ENCODE measurements at regions not wholly inside any gene's neighbourhood (a gene's known extent, or its start where the extent isn't known, plus 50 kb on each side); places are given as distances from the start of the nearest gene placed in this dataset.

GRCh38 chr18:38456253-38456652 lies 890.7 kb upstream of the CELF4 start:
- H3K9me2 ChIP-seq (replicated peaks; ENCODE audit: insufficient read depth, low read length) = no peaks in the 10 kb centered on the region
- H3K4me3 ChIP-seq (ENCODE audit: insufficient read depth, low read length, poor library complexity, severe bottlenecking) = no peak overlapping the region
- H2AFZ ChIP-seq (ENCODE audit: low read depth, low read length, severe bottlenecking) = no peak overlapping the region
- H3F3A ChIP-seq (ENCODE audit: insufficient read depth) = no peaks in the 10 kb centered on the region
- H3K9ac ChIP-seq (ENCODE audit: low read length) = no peak overlapping the region
- H3K27me3 ChIP-seq (ENCODE audit: low read length) = no peaks in the 10 kb centered on the region
- H3K27ac ChIP-seq (ENCODE audit: low read depth, low read length) = no peak overlapping the region
- no peak overlapping the region for H3K4me2 ChIP-seq (ENCODE audit: low read depth, low read length, poor library complexity, severe bottlenecking)
- H3K36me3 ChIP-seq (ENCODE audit: low read length) = no peaks in the 10 kb centered on the region
- no peaks in the 10 kb centered on the region for H3K79me2 ChIP-seq (ENCODE audit: insufficient read depth, low read length)
- no peaks in the 10 kb centered on the region for H3K9me3 ChIP-seq (ENCODE audit: insufficient read depth, low read length)
- H4K20me1 ChIP-seq (ENCODE audit: low read depth, low read length) = no peaks in the 10 kb centered on the region
- TF ChIP-seq EZH2phosphoT487 (conservative IDR thresholded peaks at IDR 0.05; ENCODE audit: low read length) (no peak), CTCF (IDR thresholded peaks at IDR 0.05; ENCODE audit: insufficient read depth, low read length, poor library complexity, severe bottlenecking) (no peak)

GRCh38 chr18:38454764-38455469 lies 889.3 kb upstream of the CELF4 start:
- no peaks in the 10 kb centered on the region for H4K20me1 ChIP-seq (ENCODE audit: low read depth, low read length)
- no peaks in the 10 kb centered on the region for H3K27me3 ChIP-seq (ENCODE audit: low read length)
- no peak overlapping the region for H2AFZ ChIP-seq (ENCODE audit: low read depth, low read length, severe bottlenecking)
- no peaks in the 10 kb centered on the region for H3K79me2 ChIP-seq (ENCODE audit: insufficient read depth, low read length)
- H3K4me3 ChIP-seq (ENCODE audit: insufficient read depth, low read length, poor library complexity, severe bottlenecking) = no peak overlapping the region
- TF ChIP-seq EZH2phosphoT487 (conservative IDR thresholded peaks at IDR 0.05; ENCODE audit: low read length) (no peak), CTCF (IDR thresholded peaks at IDR 0.05; ENCODE audit: insufficient read depth, low read length, poor library complexity, severe bottlenecking) (no peak)
- no peaks in the 10 kb centered on the region for H3K9me2 ChIP-seq (replicated peaks; ENCODE audit: insufficient read depth, low read length)
- no peak overlapping the region for H3K4me2 ChIP-seq (ENCODE audit: low read depth, low read length, poor library complexity, severe bottlenecking)
- H3F3A ChIP-seq (ENCODE audit: insufficient read depth) = no peaks in the 10 kb centered on the region
- no peak overlapping the region for H3K9ac ChIP-seq (ENCODE audit: low read length)
- H3K9me3 ChIP-seq (ENCODE audit: insufficient read depth, low read length) = 0 out of 2 replicates have a peak, but pooled peaks cover under 1% of the 10 kb centered on the region
- no peaks in the 10 kb centered on the region for H3K36me3 ChIP-seq (ENCODE audit: low read length)
- H3K27ac ChIP-seq (ENCODE audit: low read depth, low read length) = no peak overlapping the region

GRCh38 chr18:38453880-38454279 lies 888.3 kb upstream of the CELF4 start:
- Histone ChIP-seq H3K9ac (ENCODE audit: low read length) (no peak overlapping the region), H3K9me2 (replicated peaks; ENCODE audit: insufficient read depth, low read length) (no peaks in the 10 kb centered on the region), H3K4me2 (ENCODE audit: low read depth, low read length, poor library complexity, severe bottlenecking) (no peak overlapping the region), H3K36me3 (ENCODE audit: low read length) (no peaks in the 10 kb centered on the region), H2AFZ (ENCODE audit: low read depth, low read length, severe bottlenecking) (no peak overlapping the region), H4K20me1 (ENCODE audit: low read depth, low read length) (no peaks in the 10 kb centered on the region), H3K27ac (ENCODE audit: low read depth, low read length) (no peak overlapping the region), H3F3A (ENCODE audit: insufficient read depth) (no peaks in the 10 kb centered on the region), H3K4me3 (ENCODE audit: insufficient read depth, low read length, poor library complexity, severe bottlenecking) (no peak overlapping the region), H3K27me3 (ENCODE audit: low read length) (no peaks in the 10 kb centered on the region), H3K79me2 (ENCODE audit: insufficient read depth, low read length) (no peaks in the 10 kb centered on the region), H3K9me3 (ENCODE audit: insufficient read depth, low read length) (0 out of 2 replicates have a peak, but pooled peaks cover 4% of the 10 kb centered on the region)
- TF ChIP-seq EZH2phosphoT487 (conservative IDR thresholded peaks at IDR 0.05; ENCODE audit: low read length) = no peak
- TF ChIP-seq CTCF (IDR thresholded peaks at IDR 0.05; ENCODE audit: insufficient read depth, low read length, poor library complexity, severe bottlenecking) = no peak

Measured in SU-DHL-6 (cell line).